GM19438 (cell line): ENCODE measurements at regions not wholly inside any gene's neighbourhood (a gene's known extent, or its start where the extent isn't known, plus 50 kb on each side); places are given as distances from the start of the nearest gene placed in this dataset.

Source experiments
- ATAC-seq: cut with Tn5 transposase; IDR thresholded peaks from one replicate; pipeline ENCODE4 v1.9.1; 2021; ENCODE audit warnings: low read depth; ENCODE audit not compliant: unreplicated experiment

GRCh38 chr7:34452363-34452762, 205.7 kb upstream of the NPSR1 start:
- ATAC-seq: no peak

GRCh38 chr7:34453150-34453549, 204.9 kb upstream of the NPSR1 start:
- no peak for ATAC-seq

DNA sequence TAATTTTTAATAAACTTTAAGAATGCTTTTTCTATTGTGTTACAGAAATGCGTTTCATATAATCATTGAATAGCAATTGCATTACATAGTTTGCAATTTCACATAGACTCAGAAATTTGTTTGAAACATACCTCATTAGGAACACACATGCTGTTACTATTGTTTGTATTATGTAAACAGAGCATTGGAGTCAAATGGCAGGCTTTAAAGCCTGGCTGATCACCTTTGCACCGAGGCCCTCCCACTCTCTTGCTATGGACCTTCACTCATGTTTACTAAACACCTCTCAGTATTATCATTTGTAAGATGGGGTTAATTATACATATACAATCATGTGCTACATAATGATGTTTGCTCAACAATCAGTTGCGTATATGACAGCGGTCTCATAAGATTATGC, 203.6 kb upstream of the NPSR1 start:
- ATAC-seq: no peak

DNA sequence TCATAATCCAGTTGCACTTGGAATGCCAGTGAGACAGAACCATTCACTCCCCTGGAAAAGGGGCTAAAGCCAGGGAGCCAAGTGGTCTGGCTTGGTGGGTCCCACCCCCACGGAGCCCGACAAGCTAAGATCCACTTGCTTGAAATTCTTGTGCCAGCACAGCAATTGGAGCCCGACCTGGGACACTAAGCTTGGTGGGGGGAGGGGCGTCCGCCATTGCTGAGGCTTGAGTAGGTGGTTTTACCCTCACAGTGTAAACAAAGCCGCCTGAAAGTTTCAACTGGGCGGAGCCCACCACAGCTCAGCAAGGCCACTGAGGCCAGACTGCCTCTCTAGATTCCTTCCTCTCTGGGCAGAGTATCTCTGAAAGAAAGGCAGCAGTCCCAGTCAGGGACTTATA, 200.7 kb upstream of the NPSR1 start:
- ATAC-seq: no peak

GRCh38 chr7:34463830-34464229, 194.2 kb upstream of the NPSR1 start:
- ATAC-seq: no peak

- no peak for ATAC-seq
Observed at GRCh38 chr7:34471844-34472243, 186.2 kb upstream of the NPSR1 start.

GRCh38 chr7:34486371-34486770, 171.6 kb upstream of the NPSR1 start:
- no peak for ATAC-seq

- no peak for ATAC-seq
Observed at GRCh38 chr7:34487391-34488115, 170.5 kb upstream of the NPSR1 start.

DNA sequence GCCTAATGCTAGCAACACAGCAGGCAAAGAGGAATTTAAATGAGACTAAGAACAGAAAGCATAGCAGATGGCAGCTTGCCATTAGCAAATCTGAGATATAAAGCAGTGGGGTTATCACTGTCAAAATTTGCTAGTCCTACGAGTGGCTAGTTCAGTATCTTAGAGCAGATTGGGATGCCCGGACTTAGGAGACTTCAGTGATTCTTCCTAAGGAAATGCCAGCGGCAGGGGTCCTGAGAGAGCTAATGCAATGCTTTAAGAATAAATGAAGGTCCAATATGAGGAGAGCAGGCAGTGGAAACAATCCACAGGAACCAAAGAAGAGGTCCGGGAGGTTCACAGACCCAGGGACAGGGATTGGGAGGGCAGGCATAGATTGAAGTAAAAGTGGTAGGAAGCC, 169.3 kb upstream of the NPSR1 start:
- no peak for ATAC-seq

DNA sequence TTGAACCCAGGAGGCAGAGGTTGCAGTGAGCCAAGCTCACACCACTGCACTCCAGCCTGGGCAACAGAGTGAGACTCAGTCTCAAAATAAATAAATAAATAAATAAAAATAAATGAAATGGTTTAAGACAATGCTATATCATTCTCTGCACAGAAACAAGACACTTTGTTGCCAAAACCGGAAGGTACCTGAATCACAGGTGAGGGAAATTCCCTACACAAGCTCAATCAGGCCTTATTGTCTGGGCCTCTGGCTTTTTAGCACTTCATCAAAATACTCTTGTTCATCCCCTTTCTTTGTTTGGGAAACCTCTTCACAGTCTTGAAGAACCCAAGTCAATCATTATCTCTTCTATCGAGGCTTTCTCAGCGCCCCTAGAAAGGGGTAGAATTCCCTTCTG, 166.1 kb upstream of the NPSR1 start:
- ATAC-seq: no peak

DNA sequence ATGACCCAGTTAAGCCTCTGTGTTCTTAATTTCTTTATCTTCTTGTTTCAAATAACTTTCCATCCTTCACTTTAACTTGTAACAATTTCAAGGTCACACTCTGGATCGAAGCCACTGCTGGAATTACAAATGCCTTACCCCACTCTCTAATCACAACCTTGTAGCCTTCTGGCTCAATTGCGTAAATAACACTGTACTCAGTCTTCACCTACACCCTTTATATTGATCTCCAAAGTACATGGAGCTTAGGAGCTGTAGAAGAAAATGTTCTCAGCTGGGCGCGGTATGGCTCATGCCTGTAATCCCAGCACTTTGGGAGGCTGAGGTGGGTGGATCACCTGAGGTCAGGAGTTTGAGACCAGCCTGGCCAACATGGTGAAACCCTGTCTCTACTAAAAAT, 164.3 kb upstream of the NPSR1 start:
- no peak for ATAC-seq

DNA sequence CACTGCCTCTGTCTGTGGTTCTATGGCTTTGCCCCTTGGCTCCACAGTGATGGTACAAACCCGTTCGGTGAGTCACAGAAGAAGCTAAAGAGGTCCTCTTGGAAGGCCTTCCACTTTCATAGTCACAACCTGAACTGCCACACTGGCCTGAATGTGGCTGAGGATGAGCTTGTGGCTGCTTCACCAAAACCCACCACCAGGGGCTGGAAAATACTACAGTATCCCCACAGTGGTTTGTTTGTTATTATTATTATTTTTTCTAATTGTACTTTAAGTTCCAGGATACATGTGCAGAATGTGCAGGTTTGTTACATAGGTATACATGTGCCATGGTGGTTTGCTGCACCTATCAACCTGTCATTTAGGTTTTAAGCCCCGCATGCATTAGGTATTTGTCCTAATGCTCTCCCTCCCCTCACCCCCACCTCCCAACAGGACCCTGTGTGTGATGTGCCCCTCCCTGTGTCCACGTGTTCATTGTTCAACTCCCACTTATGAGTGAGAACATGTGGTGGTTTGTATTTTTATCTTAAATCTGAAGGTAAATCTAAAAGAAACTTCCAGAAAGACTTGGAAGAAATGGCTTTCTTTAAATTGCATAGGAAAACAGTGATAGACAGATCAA, 160.8 kb upstream of the NPSR1 start:
- no peak for ATAC-seq

GRCh38 chr7:34501156-34501555, 156.9 kb upstream of the NPSR1 start:
- no peak for ATAC-seq

GRCh38 chr7:34507191-34507590, 150.8 kb upstream of the NPSR1 start:
- ATAC-seq: no peak

GRCh38 chr7:34523226-34523918, 134.6 kb upstream of the NPSR1 start:
- ATAC-seq: no peak

DNA sequence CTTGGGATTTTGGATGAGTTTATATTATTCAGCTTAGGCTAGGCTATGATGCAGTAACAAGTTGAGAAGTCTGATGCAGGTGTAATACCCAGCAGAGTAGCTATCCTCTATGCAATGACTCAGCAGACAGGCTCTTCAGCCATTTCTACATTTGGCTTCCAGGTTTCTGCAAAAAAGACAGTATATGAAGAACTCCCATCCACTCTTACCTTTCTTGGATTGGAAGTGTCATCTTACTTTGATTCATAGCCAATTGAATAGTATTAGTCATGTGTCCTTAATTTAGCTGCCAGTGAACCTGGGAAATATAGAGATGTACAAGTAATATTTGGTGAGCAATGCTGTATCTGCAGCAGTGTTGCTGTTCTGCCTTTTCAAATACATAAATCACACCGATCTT, 127.8 kb upstream of the NPSR1 start:
- no peak for ATAC-seq

DNA sequence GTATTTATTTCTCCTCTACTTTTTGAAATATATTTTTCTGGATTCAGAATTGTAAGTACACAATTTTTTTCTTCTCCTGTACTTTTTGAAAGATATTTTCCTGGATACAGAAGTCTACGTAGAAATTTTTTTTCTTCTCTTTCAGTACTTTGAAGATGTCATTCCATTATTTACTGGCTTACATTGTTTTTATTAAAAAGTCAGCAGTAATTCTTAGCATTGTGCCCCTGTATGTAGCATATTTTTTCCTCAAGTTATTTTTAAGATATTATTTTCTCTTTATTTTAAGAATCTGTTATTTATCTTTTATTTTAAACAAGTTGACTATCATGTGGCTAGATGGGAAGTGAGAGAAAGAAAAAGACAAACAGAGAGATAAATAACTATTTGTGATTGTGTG, 119.0 kb upstream of the NPSR1 start:
- no peak for ATAC-seq

GRCh38 chr7:34544621-34545020, 113.4 kb upstream of the NPSR1 start:
- no peak for ATAC-seq

GRCh38 chr7:34550996-34551395, 107.0 kb upstream of the NPSR1 start:
- no peak for ATAC-seq

DNA sequence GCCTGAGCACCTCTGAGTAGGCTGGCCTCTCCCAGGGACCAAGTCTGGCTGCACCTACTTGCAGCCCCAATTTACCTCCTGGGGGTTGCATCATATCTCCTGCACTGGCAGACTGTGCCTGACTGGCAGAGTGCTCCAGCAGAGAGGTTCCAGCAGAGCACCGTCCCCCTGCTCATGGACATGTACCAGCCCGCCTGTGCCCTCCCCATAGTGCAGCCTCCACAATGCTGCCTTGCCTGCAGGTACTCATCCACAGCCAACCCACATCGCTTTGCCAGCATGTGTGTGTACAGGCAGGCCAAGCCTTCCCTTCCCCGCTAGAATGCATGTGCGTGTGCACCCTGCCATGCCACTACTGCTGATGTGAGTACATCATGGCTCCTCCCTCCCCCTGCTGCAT, 105.5 kb upstream of the NPSR1 start:
- ATAC-seq: no peak

GRCh38 chr7:34558022-34558421, 100.0 kb upstream of the NPSR1 start:
- ATAC-seq: no peak

- ATAC-seq: no peak
Observed at GRCh38 chr7:34564091-34564490, 93.9 kb upstream of the NPSR1 start.
